ENCODE measurements at regions not wholly inside any gene's neighbourhood (a gene's known extent, or its start where the extent isn't known, plus 50 kb on each side); places are given as distances from the start of the nearest gene placed in this dataset.

GRCh38 chr6:150712505-150713252, 113.0 kb downstream of the PLEKHG1 start:
- no peak for DNase-seq (ENCODE audit: low spot score)

GRCh38 chr6:150713487-150713886, 113.8 kb downstream of the PLEKHG1 start:
- DNase-seq (ENCODE audit: low spot score): no peak

GRCh38 chr6:150713931-150714330, 114.2 kb downstream of the PLEKHG1 start:
- DNase-seq (ENCODE audit: low spot score): no peak

- no peak for DNase-seq (ENCODE audit: low spot score)
Measured at GRCh38 chr6:150715133-150715532, 115.4 kb downstream of the PLEKHG1 start.

- no peak for DNase-seq (ENCODE audit: low spot score)
Measured at GRCh38 chr6:150717419-150717818, 117.7 kb downstream of the PLEKHG1 start.

GRCh38 chr6:150719099-150719766, 119.5 kb downstream of the PLEKHG1 start:
- no peak for DNase-seq (ENCODE audit: low spot score)

- no peak for DNase-seq (ENCODE audit: low spot score)
Measured at GRCh38 chr6:150719831-150720230, 120.1 kb downstream of the PLEKHG1 start.

GRCh38 chr6:150720774-150721233, 121.1 kb downstream of the PLEKHG1 start:
- DNase-seq (ENCODE audit: low spot score): no peak

- no peak for DNase-seq (ENCODE audit: low spot score)
Measured at GRCh38 chr6:150721418-150722266, 122.0 kb downstream of the PLEKHG1 start.

- DNase-seq (ENCODE audit: low spot score): no peak
Measured at GRCh38 chr6:150722614-150723344, 123.1 kb downstream of the PLEKHG1 start.

- no peak for DNase-seq (ENCODE audit: low spot score)
Measured at GRCh38 chr6:150723345-150723658, 123.6 kb downstream of the PLEKHG1 start.

GRCh38 chr6:150723857-150724256, 124.2 kb downstream of the PLEKHG1 start:
- no peak for DNase-seq (ENCODE audit: low spot score)

GRCh38 chr6:150725795-150726194, 126.1 kb downstream of the PLEKHG1 start:
- no peak for DNase-seq (ENCODE audit: low spot score)

GRCh38 chr6:150729188-150729748, 129.6 kb downstream of the PLEKHG1 start:
- DNase-seq (ENCODE audit: low spot score): no peak

- no peak for DNase-seq (ENCODE audit: low spot score)
Measured at GRCh38 chr6:150730801-150731457, 131.2 kb downstream of the PLEKHG1 start.

GRCh38 chr6:150732765-150733539, 132.6 kb upstream of the MTHFD1L start:
- no peak for DNase-seq (ENCODE audit: low spot score)

- no peak for DNase-seq (ENCODE audit: low spot score)
Measured at GRCh38 chr6:150733726-150734125, 131.8 kb upstream of the MTHFD1L start.

GRCh38 chr6:150734235-150734634, 131.3 kb upstream of the MTHFD1L start:
- DNase-seq (ENCODE audit: low spot score): no peak

GRCh38 chr6:150735341-150735851, 130.1 kb upstream of the MTHFD1L start:
- DNase-seq (ENCODE audit: low spot score): no peak

- DNase-seq (ENCODE audit: low spot score): no peak
Measured at GRCh38 chr6:150738092-150738629, 127.3 kb upstream of the MTHFD1L start.
